GM23248 (cell line): ENCODE measurements at regions not wholly inside any gene's neighbourhood (a gene's known extent, or its start where the extent isn't known, plus 50 kb on each side); places are given as distances from the start of the nearest gene placed in this dataset.

ENCODE experiments used
- EZH2 ChIP-seq: fragments of 200-600 bp; sonication (generic); IDR thresholded peaks from 2 replicates; pipeline ENCODE4 v1.6.1; 2018; ENCODE audit warnings: antibody characterized with exemption, mild to moderate bottlenecking; ENCODE audit not compliant: insufficient read depth, poor library complexity, severe bottlenecking
- EZH2phosphoT487 ChIP-seq: fragments of 200-600 bp; sonication (generic); IDR thresholded peaks from 2 replicates; pipeline ENCODE4 v1.6.1; 2018; ENCODE audit warnings: antibody characterized with exemption, moderate library complexity, mild to moderate bottlenecking, low read depth; ENCODE audit not compliant: insufficient read depth

DNA sequence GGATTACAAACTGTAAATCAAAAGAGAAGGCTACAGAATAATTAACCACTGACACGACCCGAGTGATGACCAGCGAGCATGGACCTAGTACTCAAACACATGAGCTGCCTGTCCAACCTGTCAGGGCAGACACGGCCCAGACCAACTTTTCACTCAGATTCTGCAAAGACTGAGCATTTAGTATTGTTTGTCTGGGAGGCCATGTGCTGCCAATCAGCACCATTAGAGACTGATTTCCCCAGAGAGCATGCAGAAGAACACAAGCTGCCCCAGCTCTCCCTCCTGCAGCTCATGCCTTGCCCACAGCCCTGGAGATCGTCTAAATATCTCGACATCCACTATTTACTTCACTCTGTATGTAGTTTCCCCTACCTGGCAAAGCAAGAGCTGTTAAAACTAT, 172.6 kb upstream of the INHBA start:
- TF ChIP-seq EZH2phosphoT487 (no peak), EZH2 (no peak)
